Large intestine (tissue), 3 donors: ENCODE measurements at regions not wholly inside any gene's neighbourhood (a gene's known extent, or its start where the extent isn't known, plus 50 kb on each side); places are given as distances from the start of the nearest gene placed in this dataset.

Source experiments
- DNase-seq, 2 donors: peaks; one replicate each; pipeline versions ENCODE4 v3.0.0 to v3.0.0-alpha.2; 2013
- H3K27ac ChIP-seq: one replicate; pipeline ENCODE4 v1.5.1; 2013; ENCODE audit warnings: low read length
- H3K27me3 ChIP-seq: 2 replicates; pipeline ENCODE4 v1.6.1; 2013; ENCODE audit warnings: low read length; ENCODE audit not compliant: control insufficient read depth, insufficient read depth
- H3K36me3 ChIP-seq: 2 replicates; pipeline ENCODE4 v1.6.1; 2013; ENCODE audit warnings: low read length; ENCODE audit not compliant: control insufficient read depth, insufficient read depth
- H3K4me1 ChIP-seq: one replicate; pipeline ENCODE4 v1.6.1; 2013; ENCODE audit warnings: low read length; ENCODE audit not compliant: control insufficient read depth, insufficient read depth
- H3K4me3 ChIP-seq: one replicate; pipeline ENCODE4 v1.5.1; 2013; ENCODE audit warnings: low read length
- H3K9me3 ChIP-seq: one replicate; pipeline ENCODE4 v1.6.1; 2013; ENCODE audit warnings: mild to moderate bottlenecking, low read depth, low read length, moderate library complexity; ENCODE audit not compliant: control insufficient read depth
- WGBS: methylation state at CpG from one replicate; pipeline ENCODE4 v1.1.5; 2013; ENCODE audit warnings: low lambda C conversion rate; ENCODE audit not compliant: insufficient coverage; 5-methylcytosine and 5-hydroxymethylcytosine counted together

DNA sequence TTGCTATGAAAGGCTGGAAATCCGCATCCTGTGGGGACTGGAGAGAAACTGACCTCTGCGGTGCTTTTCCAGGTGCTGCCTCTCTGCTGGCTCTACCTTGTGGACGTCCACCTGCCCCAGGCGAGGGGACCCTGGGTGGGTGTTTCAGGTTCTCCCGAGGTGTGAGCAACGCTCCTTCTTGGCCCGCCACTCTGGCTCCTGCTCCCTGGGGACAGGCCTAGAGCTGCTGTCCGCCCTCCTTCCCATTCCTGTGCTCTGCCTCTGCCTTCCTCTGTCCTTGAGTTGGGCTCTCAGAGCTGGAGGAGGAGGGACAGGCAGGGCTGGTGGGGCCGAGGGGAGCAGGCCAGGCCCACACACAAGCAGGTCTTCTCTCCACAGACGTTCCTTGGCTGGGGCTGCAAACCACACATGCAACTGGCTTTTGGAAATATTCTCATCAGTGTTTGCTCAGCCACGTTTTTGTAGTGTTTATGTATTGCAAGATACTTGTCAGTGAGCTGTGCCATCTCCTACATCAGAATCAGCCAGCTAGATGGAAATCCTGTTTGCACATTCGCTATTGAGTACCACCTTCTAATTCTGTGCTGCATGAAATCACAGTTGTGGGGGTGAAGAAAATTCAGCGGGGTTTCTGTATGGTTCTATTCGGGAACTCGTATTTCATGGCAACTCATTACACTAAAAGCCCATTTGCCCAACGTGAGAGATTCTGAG is 1115.0 kb downstream of the BRD1 start:
- Histone ChIP-seq H3K4me1 (no peaks in the 10 kb centered on the region), H3K36me3 (no peaks in the 10 kb centered on the region), H3K9me3 (no peaks in the 10 kb centered on the region), H3K27me3 (no peaks in the 10 kb centered on the region), H3K4me3 (no peak overlapping the region), H3K27ac (no peak overlapping the region)
- DNase-seq = no peak
- no CpG with 5 or more reads among the region's 16 CpGs for WGBS

GRCh38 chr22:48711669-48712068 is 1116.0 kb downstream of the BRD1 start:
- no peaks in the 10 kb centered on the region for H3K36me3 ChIP-seq
- H3K4me3 ChIP-seq = no peak overlapping the region
- H3K27me3 ChIP-seq = no peaks in the 10 kb centered on the region
- no peaks in the 10 kb centered on the region for H3K9me3 ChIP-seq
- DNase-seq = no peak
- H3K4me1 ChIP-seq = no peaks in the 10 kb centered on the region
- H3K27ac ChIP-seq = no peak overlapping the region
- WGBS = no CpG with 5 or more reads among the region's 22 CpGs

GRCh38 chr22:48711031-48711431 is 1116.6 kb downstream of the BRD1 start:
- no peaks in the 10 kb centered on the region for H3K4me1 ChIP-seq
- no peak overlapping the region for H3K27ac ChIP-seq
- H3K36me3 ChIP-seq = no peaks in the 10 kb centered on the region
- DNase-seq = no peak
- no peak overlapping the region for H3K4me3 ChIP-seq
- H3K9me3 ChIP-seq = no peaks in the 10 kb centered on the region
- WGBS = no CpG with 5 or more reads among the region's 11 CpGs
- H3K27me3 ChIP-seq = no peaks in the 10 kb centered on the region

GRCh38 chr22:48710410-48710809 is 1117.3 kb downstream of the BRD1 start:
- Histone ChIP-seq H3K36me3 (no peaks in the 10 kb centered on the region), H3K27me3 (no peaks in the 10 kb centered on the region), H3K27ac (no peak overlapping the region), H3K4me1 (no peaks in the 10 kb centered on the region), H3K9me3 (no peaks in the 10 kb centered on the region), H3K4me3 (no peak overlapping the region)
- DNase-seq = no peak
- WGBS = no CpG with 5 or more reads among the region's 11 CpGs

- no peaks in the 10 kb centered on the region for H3K27me3 ChIP-seq
- no CpG with 5 or more reads among the region's 8 CpGs for WGBS
- DNase-seq = no peak
- H3K9me3 ChIP-seq = no peaks in the 10 kb centered on the region
- H3K4me1 ChIP-seq = no peaks in the 10 kb centered on the region
- H3K36me3 ChIP-seq = no peaks in the 10 kb centered on the region
- no peak overlapping the region for H3K27ac ChIP-seq
- H3K4me3 ChIP-seq = no peak overlapping the region
These were observed 1117.7 kb downstream of the BRD1 start for GRCh38 chr22:48709976-48710375.

DNA sequence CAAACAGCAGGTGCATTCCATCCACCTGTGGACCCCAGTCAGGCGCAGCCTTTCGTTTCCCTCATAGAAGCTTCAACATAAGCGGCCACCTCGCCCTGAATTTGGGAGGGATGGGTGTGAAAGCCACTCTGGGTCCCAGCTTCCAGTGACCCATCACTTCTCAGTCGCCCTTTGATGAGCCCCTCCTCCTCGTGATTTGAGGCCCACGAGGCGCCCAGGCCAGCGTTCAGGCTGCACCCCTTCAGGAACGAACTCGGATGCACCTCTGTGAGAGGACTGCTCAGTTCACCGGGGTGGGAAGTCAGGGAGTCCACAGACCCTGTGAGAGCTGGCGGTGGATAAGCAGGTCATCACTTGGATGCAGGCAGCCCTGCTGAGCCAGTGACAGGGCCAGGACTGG is 1118.2 kb downstream of the BRD1 start:
- no CpG with 5 or more reads among the region's 13 CpGs for WGBS
- no peaks in the 10 kb centered on the region for H3K4me1 ChIP-seq

DNA sequence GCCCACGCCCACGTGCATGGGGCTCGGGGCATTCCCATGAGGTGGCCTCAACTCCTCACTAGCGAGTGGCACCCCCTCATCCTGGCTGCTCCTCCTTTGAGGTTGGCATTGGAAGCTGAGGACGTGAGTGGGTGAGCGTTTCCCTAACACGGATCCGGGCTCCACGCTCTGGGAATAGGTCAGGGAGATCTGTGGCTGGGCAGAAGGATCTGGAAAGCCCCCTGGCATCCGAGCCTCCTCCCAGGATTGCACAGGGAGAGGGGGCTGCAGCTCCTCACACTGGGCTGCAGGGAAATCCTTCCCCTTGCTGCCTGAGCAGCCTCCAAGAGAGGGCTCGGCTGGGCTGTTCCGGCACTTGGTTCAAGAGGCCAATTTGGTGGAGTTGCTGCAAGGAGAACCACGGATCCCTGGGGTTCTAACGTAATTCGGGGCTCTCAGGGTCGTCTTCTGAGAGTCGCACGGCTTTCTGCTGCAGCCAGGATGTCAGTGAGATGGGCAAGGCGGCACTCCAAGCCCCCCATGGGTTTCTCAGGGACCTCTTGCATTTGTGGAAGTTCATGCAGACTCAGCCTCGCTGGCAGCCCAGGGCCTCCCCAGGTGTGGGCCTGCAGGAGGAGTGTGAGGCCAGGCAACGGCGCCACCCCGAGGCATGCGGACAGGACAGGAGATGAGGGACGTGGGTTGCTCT is 1119.0 kb downstream of the BRD1 start:
- Histone ChIP-seq H3K4me3 (no peak overlapping the region), H3K27me3 (no peaks in the 10 kb centered on the region), H3K27ac (no peak overlapping the region), H3K36me3 (no peaks in the 10 kb centered on the region), H3K4me1 (no peaks in the 10 kb centered on the region), H3K9me3 (no peaks in the 10 kb centered on the region)
- WGBS = no CpG with 5 or more reads among the region's 25 CpGs
- DNase-seq = no peak

More for the DNA sequence above, 1118.2 kb downstream of the BRD1 start:
- Histone ChIP-seq H3K9me3 (no peaks in the 10 kb centered on the region), H3K4me3 (no peak overlapping the region), H3K36me3 (no peaks in the 10 kb centered on the region), H3K27me3 (no peaks in the 10 kb centered on the region), H3K27ac (no peak overlapping the region)
- no peak for DNase-seq

- H3K27me3 ChIP-seq = no peaks in the 10 kb centered on the region
- no peak overlapping the region for H3K27ac ChIP-seq
- no peaks in the 10 kb centered on the region for H3K9me3 ChIP-seq
- H3K4me1 ChIP-seq = no peaks in the 10 kb centered on the region
- no peak for DNase-seq
- WGBS = no CpG with 5 or more reads among the region's 35 CpGs
- H3K36me3 ChIP-seq = no peaks in the 10 kb centered on the region
- H3K4me3 ChIP-seq = no peak overlapping the region
These were observed 1119.7 kb downstream of the BRD1 start for GRCh38 chr22:48707763-48708557.

- Histone ChIP-seq H3K4me1 (no peaks in the 10 kb centered on the region), H3K36me3 (no peaks in the 10 kb centered on the region), H3K27me3 (no peaks in the 10 kb centered on the region), H3K9me3 (no peaks in the 10 kb centered on the region), H3K4me3 (no peak overlapping the region), H3K27ac (no peak overlapping the region)
- WGBS = no CpG with 5 or more reads among the region's 15 CpGs
- DNase-seq = no peak
These were observed 1120.5 kb downstream of the BRD1 start for GRCh38 chr22:48706934-48707762.
